Right lobe of liver (tissue), 4 donors: ENCODE measurements at regions not wholly inside any gene's neighbourhood (a gene's known extent, or its start where the extent isn't known, plus 50 kb on each side); places are given as distances from the start of the nearest gene placed in this dataset.

Experiments used
- POLR2A ChIP-seq: fragments of 450-650 bp; IDR thresholded peaks from one replicate; pipeline ENCODE4 v1.6.1; 2017; ENCODE audit warnings: antibody characterized with exemption, mild to moderate bottlenecking
- TF ChIP-seq, protein P1 (sequence below), 4 donors: fragments of 200-600 bp in 3 of 4; fragments of 450-650 bp in 1 of 4; IDR thresholded peaks; one replicate each; pipeline versions ENCODE4 v1.5.1 to v1.8.0; 2016 to 2022; ENCODE audit warnings: antibody characterized with exemption in 4 of 4, mild to moderate bottlenecking in 2 of 4
- donor health status: DM: no; HTN: no; CAD: no.
- donor health status: DM: no; HTN: no; CAD: no.
- donor health status: DM: no; HTN: yes; CAD: no.

DNA sequence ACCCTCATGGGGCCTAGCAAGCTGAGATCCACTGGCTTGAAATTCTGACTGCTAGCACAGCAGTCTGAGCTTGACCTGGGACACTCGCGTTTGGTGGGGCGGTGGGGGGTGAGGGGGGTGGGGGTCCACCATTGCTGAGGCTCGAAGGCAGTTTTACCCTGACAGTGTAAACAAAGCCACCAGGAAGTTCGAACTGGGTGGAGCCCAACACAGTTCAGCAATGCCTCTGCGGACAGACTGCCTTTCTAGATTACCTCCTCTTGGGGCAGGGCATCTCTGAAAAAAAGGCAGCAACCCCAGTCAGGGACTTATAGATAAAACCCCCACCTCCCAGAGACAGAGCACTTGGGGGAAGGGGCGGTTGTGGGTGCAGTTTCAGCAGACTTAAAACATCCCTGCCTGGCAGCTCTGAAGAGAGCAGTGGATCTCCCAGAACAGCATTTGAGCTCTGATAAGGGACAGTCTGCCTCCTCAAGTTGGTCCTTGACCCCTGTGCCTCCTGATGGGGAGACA, 149.7 kb upstream of the TANK start:
- TF ChIP-seq, protein P1, sequence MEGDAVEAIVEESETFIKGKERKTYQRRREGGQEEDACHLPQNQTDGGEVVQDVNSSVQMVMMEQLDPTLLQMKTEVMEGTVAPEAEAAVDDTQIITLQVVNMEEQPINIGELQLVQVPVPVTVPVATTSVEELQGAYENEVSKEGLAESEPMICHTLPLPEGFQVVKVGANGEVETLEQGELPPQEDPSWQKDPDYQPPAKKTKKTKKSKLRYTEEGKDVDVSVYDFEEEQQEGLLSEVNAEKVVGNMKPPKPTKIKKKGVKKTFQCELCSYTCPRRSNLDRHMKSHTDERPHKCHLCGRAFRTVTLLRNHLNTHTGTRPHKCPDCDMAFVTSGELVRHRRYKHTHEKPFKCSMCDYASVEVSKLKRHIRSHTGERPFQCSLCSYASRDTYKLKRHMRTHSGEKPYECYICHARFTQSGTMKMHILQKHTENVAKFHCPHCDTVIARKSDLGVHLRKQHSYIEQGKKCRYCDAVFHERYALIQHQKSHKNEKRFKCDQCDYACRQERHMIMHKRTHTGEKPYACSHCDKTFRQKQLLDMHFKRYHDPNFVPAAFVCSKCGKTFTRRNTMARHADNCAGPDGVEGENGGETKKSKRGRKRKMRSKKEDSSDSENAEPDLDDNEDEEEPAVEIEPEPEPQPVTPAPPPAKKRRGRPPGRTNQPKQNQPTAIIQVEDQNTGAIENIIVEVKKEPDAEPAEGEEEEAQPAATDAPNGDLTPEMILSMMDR (IDR thresholded peaks at IDR 0.05) = no peak
- TF ChIP-seq POLR2A = no peak
